Activated CD4-positive, alpha-beta T cell treated with anti-CD3 and anti-CD28 coated beads for 36 hours (primary cell): ENCODE measurements at regions not wholly inside any gene's neighbourhood (a gene's known extent, or its start where the extent isn't known, plus 50 kb on each side); places are given as distances from the start of the nearest gene placed in this dataset.

Experiments used
- ATAC-seq: fragments of 200-7000 bp; cut with Tn5 transposase; one replicate; pipeline ENCODE4 v1.10.0; 2021; ENCODE audit warnings: mild to moderate bottlenecking, moderate library complexity
- CTCF ChIA-PET: fragments of 350-600 bp; sonication (Branson Sonifier 250); formaldehyde crosslinking; loops from one replicate; lab custom pipeline; 2021; ENCODE audit warnings: antibody characterized with exemption; lab: Charles Lee
- POLR2A ChIA-PET: fragments of 350-600 bp; sonication (Branson Sonifier 250); formaldehyde crosslinking; loops from one replicate; lab custom pipeline; 2021; ENCODE audit warnings: antibody characterized with exemption, inconsistent platforms; lab: Charles Lee
- DNase-seq: peaks from one replicate; pipeline ENCODE4 v3.0.0-alpha.2; 2020
- H3K27ac Mint-ChIP-seq: one replicate; pipeline ENCODE4 v1.8.0; 2021; ENCODE audit warnings: mixed read lengths
- H3K27me3 Mint-ChIP-seq: one replicate; pipeline ENCODE4 v1.8.0; 2021; ENCODE audit warnings: mixed read lengths
- H3K36me3 Mint-ChIP-seq: one replicate; pipeline ENCODE4 v1.8.0; 2021; ENCODE audit warnings: low read depth, mixed read lengths
- H3K4me1 Mint-ChIP-seq: one replicate; pipeline ENCODE4 v1.8.0; 2021; ENCODE audit warnings: mixed read lengths
- H3K4me3 Mint-ChIP-seq: one replicate; pipeline ENCODE4 v1.8.0; 2021; ENCODE audit warnings: mild to moderate bottlenecking, moderate library complexity, mixed read lengths
- H3K9me3 Mint-ChIP-seq: one replicate; pipeline ENCODE4 v1.8.0; 2021; ENCODE audit warnings: low read depth, mixed read lengths
- intact Hi-C, 2 experiments: fragments of 100-400 bp; cut with DNase I in 1 of 2; cut with micrococcal nuclease in 1 of 2; formaldehyde crosslinking; loops; one replicate each; pipeline versions ENCODE4 v1.14.2 to v1.15.1; 2022 to 2024; cut with DNase I, micrococcal nuclease

DNA sequence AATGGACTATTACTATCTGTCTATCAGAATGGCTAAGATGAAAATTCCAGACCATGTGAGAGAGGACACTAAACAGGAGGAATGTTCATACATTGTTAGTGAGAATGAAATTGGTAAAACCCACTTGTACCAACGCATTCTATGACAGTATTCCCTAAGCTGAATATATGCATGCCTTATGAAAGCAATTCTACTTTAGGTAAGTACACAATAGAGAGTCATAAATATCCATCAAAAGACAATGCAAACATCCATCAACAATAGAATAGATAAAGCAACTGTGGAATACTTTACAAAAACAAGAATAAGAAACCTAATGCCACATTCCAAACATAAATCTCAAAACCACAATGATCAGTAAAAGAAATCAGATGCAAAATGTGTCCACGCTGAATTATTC is 529.3 kb downstream of the ANKRD50 start:
- ATAC-seq = no peak
- Mint-ChIP-seq H3K27ac (no peak overlapping the region), H3K27me3 (no peaks in the 10 kb centered on the region), H3K9me3 (no peaks in the 10 kb centered on the region), H3K4me3 (no peak overlapping the region), H3K4me1 (no peaks in the 10 kb centered on the region), H3K36me3 (no peaks in the 10 kb centered on the region)
- ChIA-PET CTCF (no interaction called here), POLR2A (no interaction called here)
- intact Hi-C loops = no loop called here
- no peak for DNase-seq

DNA sequence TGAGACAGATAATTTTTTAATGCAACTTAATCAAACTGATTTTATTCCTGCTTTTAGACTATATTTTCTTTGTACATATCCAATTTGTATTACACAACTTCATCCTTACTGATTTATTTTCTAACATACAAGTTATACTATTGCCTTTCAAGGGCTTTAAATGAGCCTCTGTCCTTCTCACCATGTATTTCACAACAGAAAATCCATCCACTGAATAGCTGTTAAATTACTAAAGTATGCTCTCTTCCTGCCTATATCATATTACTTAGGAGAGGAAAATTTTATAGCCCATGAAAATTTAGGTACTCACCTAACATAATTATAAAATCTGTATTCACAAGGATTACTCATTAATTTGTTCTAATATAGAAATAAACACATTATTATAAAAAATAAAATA is 528.6 kb downstream of the ANKRD50 start:
- H3K4me3 Mint-ChIP-seq = no peak overlapping the region

DNA sequence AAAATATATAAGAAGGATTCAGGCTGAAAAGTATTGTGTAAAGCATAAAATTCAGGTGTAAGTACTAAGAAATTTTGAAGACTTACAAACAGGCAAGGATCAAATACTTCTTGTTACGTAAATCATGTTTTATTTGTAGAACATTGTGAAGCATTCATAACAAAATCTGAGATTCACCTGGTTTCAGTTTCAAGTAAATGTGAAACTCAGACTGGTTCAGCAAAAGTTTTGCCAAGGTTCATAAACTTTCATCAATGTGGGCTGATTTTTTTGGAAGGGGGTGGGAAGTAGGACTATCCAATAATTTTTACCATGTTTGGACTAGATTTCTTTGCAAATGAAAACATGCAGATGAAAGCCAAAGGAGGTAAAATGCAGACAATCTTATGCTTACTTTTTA is 527.7 kb downstream of the ANKRD50 start:
- no peaks in the 10 kb centered on the region for H3K27me3 Mint-ChIP-seq
- no peaks in the 10 kb centered on the region for H3K36me3 Mint-ChIP-seq
- H3K27ac Mint-ChIP-seq = no peak overlapping the region
- ChIA-PET POLR2A (no interaction called here), CTCF (no interaction called here)
- ATAC-seq = no peak
- no peak overlapping the region for H3K4me3 Mint-ChIP-seq
- no peaks in the 10 kb centered on the region for H3K4me1 Mint-ChIP-seq
- no peaks in the 10 kb centered on the region for H3K9me3 Mint-ChIP-seq
- intact Hi-C loops = no loop called here
- DNase-seq = no peak

More for the DNA sequence above, 528.6 kb downstream of the ANKRD50 start:
- Mint-ChIP-seq H3K9me3 (no peaks in the 10 kb centered on the region), H3K27ac (no peak overlapping the region), H3K36me3 (no peaks in the 10 kb centered on the region), H3K4me1 (no peaks in the 10 kb centered on the region), H3K27me3 (no peaks in the 10 kb centered on the region)
- DNase-seq (no peak), ATAC-seq (no peak)
- ChIA-PET POLR2A (no interaction called here), CTCF (no interaction called here)
- intact Hi-C loops = no loop called here

DNA sequence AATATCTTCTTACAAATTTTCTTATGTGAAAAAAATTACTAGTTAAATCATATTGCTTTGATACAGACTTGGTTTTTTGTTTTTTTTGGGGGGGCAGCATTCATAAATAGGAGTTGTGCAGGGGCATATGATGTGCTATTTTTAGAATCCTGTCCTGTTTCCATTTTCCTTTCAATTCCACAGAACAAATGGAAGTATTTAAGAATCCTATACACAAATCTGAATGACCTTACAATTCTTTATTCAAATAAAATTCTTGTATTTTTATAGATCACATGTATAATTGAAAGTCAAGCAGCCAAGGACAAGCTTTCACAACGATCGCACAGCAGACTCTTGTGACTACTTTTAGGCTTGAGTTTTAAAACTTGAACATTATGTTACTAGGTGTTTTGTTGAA is 523.9 kb downstream of the ANKRD50 start:
- ChIA-PET CTCF (no interaction called here), POLR2A (no interaction called here)
- no peak for DNase-seq
- no peak for ATAC-seq
- no peaks in the 10 kb centered on the region for H3K27me3 Mint-ChIP-seq
- H3K4me1 Mint-ChIP-seq = no peaks in the 10 kb centered on the region
- H3K27ac Mint-ChIP-seq = no peak overlapping the region
- peaks cover 4% of the 10 kb centered on the region for H3K9me3 Mint-ChIP-seq
- H3K36me3 Mint-ChIP-seq = no peaks in the 10 kb centered on the region
- no peak overlapping the region for H3K4me3 Mint-ChIP-seq
- intact Hi-C loops = no loop called here

DNA sequence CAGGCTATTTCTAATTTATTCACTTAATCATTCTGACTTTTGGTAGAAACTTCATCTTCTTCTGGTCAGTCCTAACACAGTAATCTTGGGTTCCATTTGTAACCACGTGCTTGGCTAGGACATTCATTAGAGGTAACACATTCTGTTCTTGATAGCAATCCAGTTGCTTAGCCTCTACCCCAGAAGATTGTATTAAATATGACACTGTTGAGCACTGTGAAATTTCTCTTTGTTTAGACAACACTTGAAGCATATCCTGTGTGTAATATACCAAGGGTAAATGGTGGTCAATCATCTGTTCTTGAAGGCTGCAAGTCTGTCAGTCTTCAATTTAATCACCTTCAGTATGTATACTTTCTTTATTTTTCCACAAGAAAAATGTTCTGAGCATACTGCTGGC is 523.0 kb downstream of the ANKRD50 start:
- DNase-seq (no peak), ATAC-seq (no peak)
- Mint-ChIP-seq H3K27ac (no peak overlapping the region), H3K4me1 (no peaks in the 10 kb centered on the region), H3K4me3 (no peak overlapping the region), H3K9me3 (peaks cover 4% of the 10 kb centered on the region), H3K27me3 (no peaks in the 10 kb centered on the region), H3K36me3 (no peaks in the 10 kb centered on the region)
- CTCF ChIA-PET = no interaction called here
- intact Hi-C loops = no loop called here
- POLR2A ChIA-PET = no interaction called here

DNA sequence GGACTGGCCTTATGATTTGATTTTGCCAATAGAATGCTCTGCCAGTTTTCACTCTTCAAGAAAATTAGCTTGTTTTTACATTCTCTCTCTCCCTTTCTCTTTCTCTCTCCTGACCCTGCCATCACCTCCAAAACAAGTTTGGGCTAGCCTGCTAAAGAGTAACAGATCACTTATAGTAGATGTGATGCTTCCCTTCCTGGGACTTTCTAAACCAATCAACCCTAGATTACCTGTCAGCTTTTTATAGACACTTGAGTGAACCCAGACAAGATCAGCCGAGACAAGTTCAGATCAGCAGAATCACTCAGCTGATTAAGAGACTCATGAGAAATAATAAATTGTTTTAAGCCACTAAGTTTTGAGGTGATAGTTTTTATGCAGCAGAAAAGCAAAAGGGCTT is 521.2 kb downstream of the ANKRD50 start:
- H3K36me3 Mint-ChIP-seq = no peaks in the 10 kb centered on the region
- ChIA-PET POLR2A (no interaction called here), CTCF (interaction anchor here (0.6 to 0.8 kb wide), 2 partner anchors 13 to 446 kb away, joined by 5 read pairs; no protein-coding TSS in a partner anchor)
- H3K4me3 Mint-ChIP-seq = no peak overlapping the region
- no peaks in the 10 kb centered on the region for H3K27me3 Mint-ChIP-seq
- H3K27ac Mint-ChIP-seq = no peak overlapping the region
- DNase-seq = no peak
- intact Hi-C loops = no loop called here
- no peaks in the 10 kb centered on the region for H3K4me1 Mint-ChIP-seq
- no peak for ATAC-seq
- H3K9me3 Mint-ChIP-seq = peaks cover 9% of the 10 kb centered on the region

DNA sequence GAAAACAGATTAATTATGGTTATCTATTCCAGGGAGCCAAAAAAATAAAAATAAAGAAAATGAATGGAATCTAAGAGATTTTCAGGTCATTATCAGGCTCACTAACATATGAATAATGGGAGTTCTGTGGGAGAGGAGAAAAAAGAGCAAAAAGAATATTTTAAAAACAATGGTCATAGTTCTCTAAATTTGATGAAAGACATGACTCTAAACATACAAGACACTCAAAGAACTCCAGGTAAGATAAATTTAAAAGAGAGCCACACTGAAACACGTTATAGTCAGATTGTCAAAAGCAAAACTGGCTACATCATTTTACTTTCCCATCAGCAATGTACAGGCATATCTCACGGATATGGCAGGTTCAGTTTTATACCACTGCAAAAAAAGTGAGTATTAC is 520.0 kb downstream of the ANKRD50 start:
- ATAC-seq (no peak), DNase-seq (no peak)
- ChIA-PET CTCF (no interaction called here), POLR2A (no interaction called here)
- Mint-ChIP-seq H3K27me3 (no peaks in the 10 kb centered on the region), H3K27ac (no peak overlapping the region), H3K9me3 (peaks cover 9% of the 10 kb centered on the region), H3K4me1 (no peaks in the 10 kb centered on the region), H3K4me3 (no peak overlapping the region), H3K36me3 (no peaks in the 10 kb centered on the region)
- intact Hi-C loops = no loop called here

DNA sequence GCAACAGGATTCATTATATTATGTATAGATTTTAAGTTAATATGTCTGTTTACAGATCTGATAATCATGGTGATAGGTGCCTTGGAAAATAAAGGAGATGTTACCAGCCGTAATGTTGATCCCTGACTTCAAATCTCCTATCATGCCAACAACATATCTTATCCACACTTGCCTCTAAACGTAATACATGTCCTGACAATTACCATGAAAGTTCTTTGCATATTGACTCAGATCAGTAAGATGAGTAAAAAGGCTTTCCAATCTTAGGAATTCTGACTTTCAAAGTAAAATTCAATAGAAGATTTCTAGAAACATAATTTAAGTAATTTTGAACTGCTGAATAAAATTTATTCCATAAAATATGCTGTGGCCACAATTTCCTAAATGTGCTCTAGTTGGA is 513.3 kb downstream of the ANKRD50 start:
- ATAC-seq (no peak), DNase-seq (no peak)
- no peaks in the 10 kb centered on the region for H3K36me3 Mint-ChIP-seq
- ChIA-PET POLR2A (no interaction called here), CTCF (no interaction called here)
- H3K27ac Mint-ChIP-seq = no peak overlapping the region
- no peaks in the 10 kb centered on the region for H3K27me3 Mint-ChIP-seq
- H3K4me3 Mint-ChIP-seq = no peak overlapping the region
- intact Hi-C loops = no loop called here
- peaks cover 5% of the 10 kb centered on the region for H3K9me3 Mint-ChIP-seq
- H3K4me1 Mint-ChIP-seq = no peaks in the 10 kb centered on the region

DNA sequence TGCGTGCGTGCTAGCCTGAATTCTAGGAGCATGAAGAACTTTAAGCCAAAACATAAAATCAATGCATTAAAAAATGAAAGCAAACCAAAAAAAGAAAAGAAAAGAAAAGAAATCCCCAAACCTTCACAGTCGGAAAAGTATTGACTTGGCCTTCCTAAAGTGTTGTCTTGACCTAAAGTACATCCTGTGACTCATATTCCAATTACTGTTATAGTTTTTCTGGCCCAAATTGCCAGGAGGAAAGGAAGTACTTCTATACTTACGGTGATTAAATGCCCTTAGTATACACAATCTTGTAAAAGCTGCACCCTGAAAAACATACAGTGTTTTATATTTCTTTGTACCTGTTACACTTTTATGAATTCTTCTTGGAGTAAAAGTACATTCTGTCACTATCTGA is 512.8 kb downstream of the ANKRD50 start:
- intact Hi-C loops = no loop called here
- ATAC-seq = no peak

DNA sequence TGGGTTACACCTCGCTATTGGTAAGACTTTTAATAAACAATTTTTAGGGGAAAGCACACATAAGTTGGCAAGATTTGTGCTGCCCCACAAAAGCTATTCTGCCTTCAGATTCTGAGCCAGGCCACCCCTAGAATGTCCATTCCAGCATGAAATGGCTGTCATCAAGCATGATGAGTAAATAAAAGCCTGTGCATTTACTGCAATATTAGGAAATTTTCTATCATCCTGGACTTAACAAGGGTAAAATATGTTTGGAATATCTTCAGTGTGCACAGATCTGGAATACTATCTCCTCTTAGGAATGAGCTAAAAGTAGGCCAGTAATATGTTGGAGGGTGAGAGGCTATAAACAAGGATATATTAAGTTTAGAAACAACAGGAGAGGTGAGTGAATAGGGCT is 510.9 kb downstream of the ANKRD50 start:
- intact Hi-C loops = no loop called here
- Mint-ChIP-seq H3K36me3 (no peaks in the 10 kb centered on the region), H3K4me3 (no peak overlapping the region), H3K27me3 (peaks cover 2% of the 10 kb centered on the region), H3K27ac (no peak overlapping the region), H3K9me3 (no peaks in the 10 kb centered on the region), H3K4me1 (no peaks in the 10 kb centered on the region)
- DNase-seq (no peak), ATAC-seq (no peak)
- CTCF ChIA-PET = no interaction called here
- POLR2A ChIA-PET = no interaction called here

More for the DNA sequence above, 512.8 kb downstream of the ANKRD50 start:
- ChIA-PET CTCF (no interaction called here), POLR2A (no interaction called here)
- Mint-ChIP-seq H3K4me1 (no peaks in the 10 kb centered on the region), H3K27me3 (peaks cover under 1% of the 10 kb centered on the region), H3K9me3 (peaks cover 5% of the 10 kb centered on the region), H3K36me3 (no peaks in the 10 kb centered on the region), H3K4me3 (no peak overlapping the region), H3K27ac (no peak overlapping the region)
- DNase-seq = no peak

DNA sequence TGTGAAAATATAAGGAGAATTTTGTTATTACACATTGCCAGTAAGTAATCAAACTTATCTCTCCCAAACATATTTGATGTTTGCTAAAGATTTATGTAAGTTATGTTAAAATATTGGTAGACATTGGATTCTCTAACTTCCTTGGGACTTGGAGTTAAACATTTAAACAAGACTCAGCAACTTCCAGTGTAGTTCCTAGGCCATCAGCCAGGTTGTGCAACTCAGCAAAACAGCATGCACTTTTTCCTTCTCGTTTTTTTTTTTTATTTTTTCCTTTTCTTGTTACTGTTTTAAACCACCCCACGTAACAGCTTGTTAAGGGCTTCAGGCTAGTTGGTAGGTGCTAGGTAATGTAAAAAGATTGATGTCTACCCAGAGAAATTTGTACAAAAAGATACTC is 510.4 kb downstream of the ANKRD50 start:
- POLR2A ChIA-PET = no interaction called here
- Mint-ChIP-seq H3K4me3 (no peak overlapping the region), H3K27me3 (peaks cover 2% of the 10 kb centered on the region), H3K4me1 (no peaks in the 10 kb centered on the region), H3K9me3 (no peaks in the 10 kb centered on the region), H3K27ac (no peak overlapping the region), H3K36me3 (no peaks in the 10 kb centered on the region)
- CTCF ChIA-PET = no interaction called here
- ATAC-seq (no peak), DNase-seq (no peak)
- intact Hi-C loops = no loop called here

DNA sequence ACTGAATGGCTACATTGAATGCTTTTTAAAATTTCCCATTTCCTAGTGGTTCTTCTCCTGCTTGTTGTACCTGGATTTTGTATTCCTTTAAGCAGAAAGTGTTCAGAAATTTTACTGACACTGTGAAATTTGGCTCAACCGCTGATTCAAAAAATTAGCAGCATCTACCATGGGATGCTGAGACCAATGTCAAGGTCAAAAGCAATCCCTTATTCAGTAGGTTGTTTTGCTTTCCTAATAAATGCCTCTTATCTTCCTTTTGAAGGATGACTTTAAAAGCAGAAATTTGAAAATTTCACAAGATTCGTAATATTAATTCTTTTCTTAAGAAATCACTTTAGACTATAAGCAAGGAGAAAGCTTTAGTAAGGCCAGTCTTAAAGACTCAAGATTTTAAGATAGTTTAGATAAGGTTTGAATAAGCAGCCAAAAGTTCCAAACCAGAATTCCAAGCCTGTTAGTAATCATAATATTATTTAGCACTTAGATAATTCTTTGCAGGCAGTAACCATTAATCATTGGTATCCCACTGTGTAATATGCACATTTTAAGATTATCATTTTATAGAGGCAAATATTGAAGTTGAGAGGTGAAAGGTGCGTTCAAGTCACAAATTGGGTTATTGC is 508.8 kb downstream of the ANKRD50 start:
- intact Hi-C loops = no loop called here
- Mint-ChIP-seq H3K36me3 (no peaks in the 10 kb centered on the region), H3K4me3 (no peak overlapping the region), H3K9me3 (no peaks in the 10 kb centered on the region), H3K4me1 (no peaks in the 10 kb centered on the region), H3K27ac (no peak overlapping the region), H3K27me3 (peaks cover 2% of the 10 kb centered on the region)
- CTCF ChIA-PET = no interaction called here
- DNase-seq = no peak
- no peak for ATAC-seq
- POLR2A ChIA-PET = interaction anchor here (0.6 kb wide), 1 partner anchor 125 kb away, joined by 3 read pairs; no protein-coding TSS in a partner anchor
